VCaP (cell line): ENCODE measurements at regions not wholly inside any gene's neighbourhood (a gene's known extent, or its start where the extent isn't known, plus 50 kb on each side); places are given as distances from the start of the nearest gene placed in this dataset.
A peak's percentile ranks its signal among the peaks of the same experiment; 100 is the strongest.
"Not testable (repeated sequence)": the region's sequence is repeated elsewhere in the genome, so short reads cannot be mapped to it uniquely, and the experiment has no call there.

Experiments
- H3K27ac ChIP-seq: fragments of 450-650 bp; 2 replicates; pipeline ENCODE4 v1.5.1; 2017
- TF ChIP-seq, protein P1 (sequence below): fragments of 450-650 bp; conservative IDR thresholded peaks from 2 replicates; pipeline ENCODE4 v1.5.1; 2017; ENCODE audit warnings: mild to moderate bottlenecking, moderate library complexity

DNA sequence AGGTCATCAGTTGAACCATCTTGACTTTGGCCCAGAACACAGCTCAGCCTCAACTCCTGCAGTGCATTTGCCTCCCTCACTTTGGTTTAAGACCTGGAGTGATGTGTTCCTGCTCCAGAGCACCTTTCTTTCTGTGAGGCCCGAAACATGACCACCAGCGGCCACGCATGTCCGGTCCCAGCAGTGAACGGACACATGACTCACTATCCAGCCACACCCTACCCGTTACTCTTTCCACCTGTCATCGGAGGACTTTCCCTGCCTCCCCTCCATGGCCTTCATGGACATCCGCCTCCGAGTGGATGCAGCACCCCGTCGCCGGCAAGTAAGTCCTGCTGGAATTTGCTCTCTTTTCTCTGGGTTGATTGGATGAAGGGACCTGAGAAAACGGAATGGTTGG, 253.8 kb upstream of the RARB start:
- TF ChIP-seq, protein P1, sequence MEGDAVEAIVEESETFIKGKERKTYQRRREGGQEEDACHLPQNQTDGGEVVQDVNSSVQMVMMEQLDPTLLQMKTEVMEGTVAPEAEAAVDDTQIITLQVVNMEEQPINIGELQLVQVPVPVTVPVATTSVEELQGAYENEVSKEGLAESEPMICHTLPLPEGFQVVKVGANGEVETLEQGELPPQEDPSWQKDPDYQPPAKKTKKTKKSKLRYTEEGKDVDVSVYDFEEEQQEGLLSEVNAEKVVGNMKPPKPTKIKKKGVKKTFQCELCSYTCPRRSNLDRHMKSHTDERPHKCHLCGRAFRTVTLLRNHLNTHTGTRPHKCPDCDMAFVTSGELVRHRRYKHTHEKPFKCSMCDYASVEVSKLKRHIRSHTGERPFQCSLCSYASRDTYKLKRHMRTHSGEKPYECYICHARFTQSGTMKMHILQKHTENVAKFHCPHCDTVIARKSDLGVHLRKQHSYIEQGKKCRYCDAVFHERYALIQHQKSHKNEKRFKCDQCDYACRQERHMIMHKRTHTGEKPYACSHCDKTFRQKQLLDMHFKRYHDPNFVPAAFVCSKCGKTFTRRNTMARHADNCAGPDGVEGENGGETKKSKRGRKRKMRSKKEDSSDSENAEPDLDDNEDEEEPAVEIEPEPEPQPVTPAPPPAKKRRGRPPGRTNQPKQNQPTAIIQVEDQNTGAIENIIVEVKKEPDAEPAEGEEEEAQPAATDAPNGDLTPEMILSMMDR = no peak

DNA sequence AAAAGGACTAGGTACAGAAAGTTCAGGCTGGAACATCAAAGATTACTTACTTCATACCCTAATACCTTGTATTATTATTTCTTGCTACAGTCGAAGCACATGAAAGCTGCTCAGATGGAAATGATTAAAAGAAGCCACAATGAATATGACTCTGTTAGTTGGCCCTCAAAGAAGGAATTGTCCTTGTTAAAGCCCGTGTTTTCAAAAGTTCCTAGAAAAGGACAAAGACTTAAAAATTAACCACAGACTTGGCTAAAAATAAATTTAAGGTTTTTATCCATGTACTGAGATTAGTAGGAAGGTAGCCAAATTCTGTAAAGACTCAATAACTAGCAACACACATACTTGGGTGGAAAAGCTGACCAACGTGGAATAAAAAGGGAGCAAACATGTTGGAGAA, 251.0 kb upstream of the RARB start:
- H3K27ac ChIP-seq = no peak overlapping the region
- TF ChIP-seq, protein P1 = no peak

More for the DNA sequence above, 253.8 kb upstream of the RARB start:
- no peak overlapping the region for H3K27ac ChIP-seq

DNA sequence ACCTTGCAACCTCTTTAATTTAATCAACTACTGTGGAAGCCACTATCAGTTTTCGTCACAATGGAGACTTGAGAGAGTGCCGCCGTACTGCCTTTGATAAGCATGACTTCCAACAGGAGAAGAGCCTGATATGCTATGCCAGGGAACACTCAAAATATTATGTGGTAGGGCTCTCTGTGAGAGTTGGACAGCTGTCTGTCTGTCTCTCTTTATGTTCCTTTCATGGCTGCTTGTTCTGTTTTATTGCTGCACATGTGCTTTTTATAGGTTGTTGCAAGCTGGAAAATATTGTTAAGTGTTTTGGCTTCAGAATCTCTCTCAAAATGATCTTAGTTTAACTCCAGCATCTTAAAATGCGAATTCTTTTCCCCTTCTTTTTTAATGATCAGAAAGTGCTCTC, 249.4 kb upstream of the RARB start:
- TF ChIP-seq, protein P1 = no peak
- H3K27ac ChIP-seq = peak overlapping the region; percentile 2; the same call in 1 of the 2 replicates

DNA sequence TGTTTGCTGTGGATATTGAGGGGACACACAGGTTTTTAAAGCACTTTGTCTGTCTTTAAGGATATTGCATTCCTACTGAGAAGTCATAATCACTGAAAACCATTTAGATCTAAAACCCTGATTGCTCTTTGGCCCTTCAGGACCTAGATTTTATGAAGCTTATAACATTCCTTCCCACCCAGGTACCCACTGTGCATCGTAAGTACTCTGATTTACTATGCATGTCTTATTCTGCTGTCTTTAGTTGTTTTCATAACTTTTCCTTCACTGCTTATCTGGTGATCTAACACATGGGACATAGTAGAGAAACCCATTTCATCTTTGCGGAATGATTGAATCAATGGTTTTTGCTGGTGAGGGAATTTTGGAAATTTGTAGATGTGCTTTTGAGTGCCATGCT, 247.0 kb upstream of the RARB start:
- TF ChIP-seq, protein P1 = no peak
- H3K27ac ChIP-seq = no peak overlapping the region

DNA sequence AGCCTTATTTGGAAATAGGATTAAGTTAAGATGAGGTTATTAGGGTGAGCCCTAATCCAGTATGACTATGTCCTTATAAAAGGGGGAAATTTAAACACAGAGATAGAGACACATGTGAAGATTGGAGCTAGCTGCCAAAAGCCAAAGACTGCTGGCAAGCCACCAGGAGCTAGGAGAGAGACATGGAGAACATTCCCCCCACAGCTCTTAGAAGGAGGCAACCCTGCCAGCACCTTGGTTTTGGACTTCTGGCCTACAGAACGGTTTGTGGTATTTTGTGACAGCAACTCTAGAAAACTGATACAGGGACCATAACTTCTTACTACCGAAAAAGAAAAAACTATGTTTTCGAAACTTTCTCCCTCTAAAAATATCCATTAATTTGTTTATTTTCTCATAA, 245.3 kb upstream of the RARB start:
- H3K27ac ChIP-seq = no peak overlapping the region
- TF ChIP-seq, protein P1 = no peak

DNA sequence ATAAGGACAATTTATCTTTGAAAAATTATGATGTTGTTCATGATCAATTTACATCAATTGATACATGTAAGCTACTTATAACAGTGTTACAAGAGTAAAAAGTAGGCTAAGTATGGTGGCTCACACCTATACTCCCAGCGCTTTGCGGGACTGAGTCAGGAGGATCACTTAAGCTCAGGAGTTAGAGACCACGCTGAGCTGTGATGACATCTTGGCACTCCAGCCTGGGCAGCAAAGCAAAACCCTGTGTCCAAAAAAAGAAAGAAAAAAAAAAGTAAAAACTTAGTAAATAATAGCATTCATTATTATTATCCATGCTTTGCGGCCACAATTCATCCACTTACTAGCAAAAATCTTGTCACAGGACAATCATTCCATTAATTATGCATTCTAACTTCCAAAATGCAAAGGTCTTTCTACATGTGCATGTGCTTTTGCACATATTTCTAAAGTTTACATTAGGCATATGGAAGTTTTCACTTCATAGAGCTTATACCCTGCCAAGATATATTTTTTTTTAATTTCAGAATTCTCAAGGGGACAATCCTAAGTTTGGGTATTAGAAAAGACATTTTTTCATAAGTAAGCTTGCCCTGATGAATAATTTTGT, 243.3 kb upstream of the RARB start:
- no peak overlapping the region for H3K27ac ChIP-seq
- TF ChIP-seq, protein P1 = no peak

DNA sequence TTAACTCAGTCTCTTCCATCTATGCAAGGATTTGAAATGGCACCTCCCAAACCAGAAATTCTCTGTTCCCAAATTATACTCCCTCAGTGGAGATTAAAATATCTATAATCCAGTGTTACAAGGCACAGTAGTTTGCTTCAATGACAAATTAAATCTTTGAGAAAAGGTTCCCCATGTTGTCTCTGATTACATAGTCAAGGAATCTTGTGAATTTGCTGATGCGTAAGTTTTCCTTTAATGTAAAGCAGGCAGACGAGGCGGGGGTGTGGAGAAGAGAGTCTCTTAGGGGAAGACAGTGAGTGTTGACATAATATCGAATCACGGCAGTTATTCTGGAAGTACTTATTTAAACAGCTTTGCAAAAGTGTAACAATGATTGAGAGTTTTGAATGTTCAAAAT, 236.4 kb upstream of the RARB start:
- H3K27ac ChIP-seq = no peak overlapping the region
- TF ChIP-seq, protein P1 = no peak

DNA sequence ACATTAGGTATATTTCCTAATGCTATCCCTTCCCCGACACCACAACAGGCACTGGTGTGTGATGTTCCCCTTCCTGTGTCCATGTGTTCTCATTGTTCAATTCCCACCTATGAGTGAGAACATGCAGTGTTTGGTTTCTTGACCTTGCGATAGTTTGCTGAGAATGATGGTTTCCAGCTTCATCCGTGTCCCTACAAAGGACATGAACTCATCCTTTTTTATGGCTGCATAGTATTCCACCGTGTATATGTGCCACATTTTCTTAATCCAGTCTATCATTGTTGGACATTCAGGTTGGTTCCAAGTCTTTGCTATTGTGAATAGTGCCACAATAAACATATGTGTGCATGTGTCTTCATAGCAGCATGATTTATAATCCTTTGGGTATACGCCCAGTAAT, 228.5 kb upstream of the RARB start:
- H3K27ac ChIP-seq = not testable (repeated sequence)
